ENCODE measurements at regions not wholly inside any gene's neighbourhood (a gene's known extent, or its start where the extent isn't known, plus 50 kb on each side); places are given as distances from the start of the nearest gene placed in this dataset.

DNA sequence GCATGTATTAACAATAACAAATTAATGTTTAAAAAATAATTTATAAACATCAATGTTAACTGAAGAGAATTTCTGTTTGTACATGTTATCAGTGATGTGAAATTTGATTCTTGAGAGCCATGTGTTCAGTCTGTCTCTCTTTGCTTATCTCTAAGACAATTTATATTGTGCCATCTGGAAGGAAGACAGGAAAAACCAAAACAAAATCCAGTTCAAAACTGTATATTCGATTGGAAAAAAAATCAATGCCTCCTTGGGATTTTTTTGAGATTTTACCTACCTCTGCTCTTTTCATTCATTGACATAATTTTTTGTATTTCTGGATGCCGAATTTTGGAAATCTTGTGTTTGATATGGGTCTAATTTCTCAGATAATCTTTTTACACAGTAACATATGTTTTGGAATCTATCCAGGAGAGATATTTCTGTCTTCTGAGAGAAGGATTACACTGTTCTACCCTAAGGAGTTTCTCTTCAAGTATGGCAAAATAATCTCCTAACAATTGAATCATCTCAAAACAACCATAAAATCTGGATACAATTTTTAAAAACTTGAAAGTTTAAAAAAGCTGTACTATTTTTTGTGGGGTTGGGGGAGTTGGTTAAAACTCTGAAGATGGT lies 311.9 kb upstream of the GNAI1 start:
- no peak for DNase-seq (ENCODE audit: low read depth)
- TF ChIP-seq, protein P1, sequence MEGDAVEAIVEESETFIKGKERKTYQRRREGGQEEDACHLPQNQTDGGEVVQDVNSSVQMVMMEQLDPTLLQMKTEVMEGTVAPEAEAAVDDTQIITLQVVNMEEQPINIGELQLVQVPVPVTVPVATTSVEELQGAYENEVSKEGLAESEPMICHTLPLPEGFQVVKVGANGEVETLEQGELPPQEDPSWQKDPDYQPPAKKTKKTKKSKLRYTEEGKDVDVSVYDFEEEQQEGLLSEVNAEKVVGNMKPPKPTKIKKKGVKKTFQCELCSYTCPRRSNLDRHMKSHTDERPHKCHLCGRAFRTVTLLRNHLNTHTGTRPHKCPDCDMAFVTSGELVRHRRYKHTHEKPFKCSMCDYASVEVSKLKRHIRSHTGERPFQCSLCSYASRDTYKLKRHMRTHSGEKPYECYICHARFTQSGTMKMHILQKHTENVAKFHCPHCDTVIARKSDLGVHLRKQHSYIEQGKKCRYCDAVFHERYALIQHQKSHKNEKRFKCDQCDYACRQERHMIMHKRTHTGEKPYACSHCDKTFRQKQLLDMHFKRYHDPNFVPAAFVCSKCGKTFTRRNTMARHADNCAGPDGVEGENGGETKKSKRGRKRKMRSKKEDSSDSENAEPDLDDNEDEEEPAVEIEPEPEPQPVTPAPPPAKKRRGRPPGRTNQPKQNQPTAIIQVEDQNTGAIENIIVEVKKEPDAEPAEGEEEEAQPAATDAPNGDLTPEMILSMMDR (IDR thresholded peaks at IDR 0.05; ENCODE audit: control insufficient read depth, extremely low read depth, insufficient read depth): no peak
- no peak overlapping the region for H3K4me3 ChIP-seq (ENCODE audit: low read depth, low read length)

DNA sequence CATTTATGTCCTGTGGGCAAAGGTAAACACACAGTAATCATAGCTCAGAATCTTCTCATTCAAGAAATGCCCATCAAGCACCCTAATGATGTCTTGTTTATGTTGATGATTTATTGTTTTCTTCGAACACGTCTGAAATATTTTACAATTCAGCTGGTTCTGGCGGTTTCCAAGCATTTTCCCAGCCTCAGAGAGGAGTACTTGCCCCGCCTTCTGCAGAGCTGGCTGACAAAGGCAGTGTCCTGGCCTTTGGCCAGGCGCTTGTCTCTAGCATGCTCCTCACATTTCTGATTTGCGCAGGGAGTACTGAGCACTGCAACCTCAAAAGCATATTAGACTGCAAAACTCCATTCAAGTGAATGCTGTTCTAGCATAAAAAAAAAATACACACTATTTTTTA lies 314.2 kb upstream of the GNAI1 start:
- TF ChIP-seq, protein P1 (IDR thresholded peaks at IDR 0.05; ENCODE audit: control insufficient read depth, extremely low read depth, insufficient read depth): no peak
- no peak overlapping the region for H3K4me3 ChIP-seq (ENCODE audit: low read depth, low read length)
- no peak for DNase-seq (ENCODE audit: low read depth)

DNA sequence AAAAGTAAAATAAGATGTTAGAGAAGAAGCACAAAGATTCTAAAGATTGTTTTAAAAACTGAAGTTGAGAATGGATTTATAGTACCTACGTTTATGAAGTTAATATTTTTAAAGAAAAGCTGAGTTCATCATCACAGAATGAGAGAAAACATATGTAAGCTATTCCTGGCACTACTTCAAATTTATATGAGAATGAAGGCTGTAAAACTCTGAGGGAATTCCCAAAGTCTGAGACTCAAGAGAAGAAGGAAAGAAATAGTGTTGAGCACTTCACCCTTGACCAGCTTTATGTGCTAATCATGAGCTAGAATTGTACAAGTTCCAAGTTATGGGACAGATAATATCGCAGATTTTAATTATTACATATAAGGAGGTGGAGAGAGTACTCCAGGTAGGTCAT lies 323.7 kb upstream of the GNAI1 start:
- H3K4me3 ChIP-seq (ENCODE audit: low read depth, low read length): no peak overlapping the region
- DNase-seq (ENCODE audit: low read depth): no peak
- TF ChIP-seq, protein P1 (IDR thresholded peaks at IDR 0.05; ENCODE audit: control insufficient read depth, extremely low read depth, insufficient read depth): no peak

DNA sequence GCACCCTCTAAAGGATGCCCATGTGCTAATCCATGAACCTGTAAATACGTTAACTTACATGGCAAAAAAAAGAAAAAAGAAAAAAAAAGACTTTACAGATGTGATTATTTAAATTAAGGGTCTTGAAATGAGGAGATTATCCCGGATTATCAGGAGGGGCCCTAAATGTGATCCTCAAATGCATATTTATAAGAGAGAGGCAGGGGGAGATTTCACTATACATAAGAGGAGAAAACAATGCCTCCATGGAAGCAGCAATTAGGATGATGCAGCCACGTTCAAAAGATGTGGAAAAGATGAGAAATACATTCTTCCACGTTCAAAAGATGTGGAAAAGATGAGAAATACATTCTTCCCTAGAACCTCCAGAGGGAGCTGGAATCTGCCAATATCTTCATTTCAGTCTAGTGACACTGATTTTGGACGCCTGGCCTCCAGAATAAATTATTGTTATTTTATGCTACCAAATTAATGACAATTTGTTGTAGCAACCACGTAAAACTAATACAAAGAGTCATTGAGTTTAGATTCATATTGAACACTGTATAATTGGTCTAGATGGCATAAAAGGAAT lies 328.4 kb upstream of the GNAI1 start:
- no peak overlapping the region for H3K4me3 ChIP-seq (ENCODE audit: low read depth, low read length)
- DNase-seq (ENCODE audit: low read depth): no peak
- TF ChIP-seq, protein P1 (IDR thresholded peaks at IDR 0.05; ENCODE audit: control insufficient read depth, extremely low read depth, insufficient read depth): peak; percentile 52

DNA sequence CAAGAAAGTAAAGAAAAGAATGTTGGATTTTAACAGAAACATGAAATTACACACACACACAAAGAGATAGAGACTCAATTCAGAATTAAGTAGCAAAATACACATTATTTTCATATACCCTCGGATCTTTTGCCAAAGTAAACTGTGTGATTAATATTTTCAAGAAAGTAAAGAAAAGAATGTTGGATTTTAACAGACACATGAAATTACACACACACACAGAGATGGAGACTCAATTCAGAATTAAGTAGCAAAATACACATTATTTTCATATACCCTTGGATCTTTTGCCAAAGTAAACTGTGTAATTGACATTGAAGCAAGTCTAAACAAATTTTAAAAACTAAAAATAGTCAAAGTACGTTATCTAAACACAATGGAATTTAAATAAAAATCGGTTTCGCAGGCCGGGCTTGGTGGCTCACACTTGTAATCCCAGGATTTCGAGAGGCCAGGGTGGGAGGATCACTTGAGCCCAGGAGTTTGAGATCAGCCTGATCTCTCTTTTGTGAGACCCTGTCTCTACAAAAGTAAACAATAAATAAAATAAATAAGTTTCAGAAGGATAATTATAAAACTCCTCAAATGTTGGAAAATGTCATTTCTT lies 337.3 kb upstream of the MAGI2 start:
- no peak overlapping the region for H3K4me3 ChIP-seq (ENCODE audit: low read depth, low read length)
- TF ChIP-seq, protein P1 (IDR thresholded peaks at IDR 0.05; ENCODE audit: control insufficient read depth, extremely low read depth, insufficient read depth): no peak
- DNase-seq (ENCODE audit: low read depth): no peak

DNA sequence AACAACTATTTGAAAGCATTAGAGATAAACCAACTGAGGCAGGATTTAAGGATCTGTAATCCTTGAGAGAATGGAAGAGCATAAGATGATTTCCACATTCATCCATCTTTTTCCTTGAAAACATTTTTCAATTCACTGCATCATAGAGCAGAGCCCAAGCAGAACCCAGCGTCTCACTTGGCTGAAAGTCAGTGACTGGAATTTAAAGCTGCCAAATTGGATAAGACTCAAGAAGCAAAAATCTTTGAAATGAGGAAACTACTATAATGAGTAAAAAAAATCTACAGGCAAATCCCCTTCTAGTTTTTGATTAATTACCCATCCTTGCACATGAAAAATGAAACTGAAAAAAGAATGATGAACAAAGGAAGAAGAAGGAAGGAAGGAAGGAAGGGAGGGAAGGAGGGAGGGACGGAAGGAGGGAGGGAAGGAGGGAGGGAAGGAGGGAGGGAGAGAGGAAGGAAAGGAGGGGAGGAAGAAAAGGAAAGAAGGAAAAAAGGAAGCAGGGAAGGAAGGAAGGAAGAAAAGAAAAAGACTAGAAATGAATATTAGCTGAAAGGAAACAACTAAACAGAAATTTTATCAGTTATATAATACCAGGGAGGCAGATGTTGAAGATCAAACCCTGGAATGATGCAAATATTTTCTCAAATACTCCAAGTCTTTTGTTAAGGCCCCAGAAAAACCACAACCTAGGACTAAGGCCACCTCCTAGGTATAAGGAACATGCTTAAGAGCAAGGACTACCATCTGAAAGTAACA lies 336.3 kb upstream of the MAGI2 start:
- TF ChIP-seq, protein P1 (IDR thresholded peaks at IDR 0.05; ENCODE audit: control insufficient read depth, extremely low read depth, insufficient read depth): no peak
- no peak for DNase-seq (ENCODE audit: low read depth)
- no peak overlapping the region for H3K4me3 ChIP-seq (ENCODE audit: low read depth, low read length)
